Renal pelvis (tissue), 1 donor: ENCODE measurements at regions not wholly inside any gene's neighbourhood (a gene's known extent, or its start where the extent isn't known, plus 50 kb on each side); places are given as distances from the start of the nearest gene placed in this dataset.
"Not testable (repeated sequence)": the region's sequence is repeated elsewhere in the genome, so short reads cannot be mapped to it uniquely, and the experiment has no call there.

Source experiments
- DNase-seq: peaks from one replicate; pipeline ENCODE4 v3.0.0-alpha.2; 2013

- DNase-seq, result no peak
Measured at GRCh38 chr9:38255599-38255998, 136.9 kb upstream of the ALDH1B1 start.

GRCh38 chr9:38254756-38255155, 137.7 kb upstream of the ALDH1B1 start:
- DNase-seq, result no peak

GRCh38 chr9:38254151-38254550, 138.4 kb upstream of the ALDH1B1 start:
- no peak for DNase-seq

- DNase-seq, result no peak
Measured at GRCh38 chr9:38253200-38253599, 139.3 kb upstream of the ALDH1B1 start.

- DNase-seq, result no peak
Measured at GRCh38 chr9:38251036-38251860, 141.3 kb upstream of the ALDH1B1 start.

- DNase-seq, result no peak
Measured at GRCh38 chr9:38250279-38251035, 142.0 kb upstream of the ALDH1B1 start.

- no peak for DNase-seq
Measured at GRCh38 chr9:38249587-38250210, 142.8 kb upstream of the ALDH1B1 start.

- no peak for DNase-seq
Measured at GRCh38 chr9:38249049-38249448, 143.5 kb upstream of the ALDH1B1 start.

GRCh38 chr9:38246833-38247232, 145.7 kb upstream of the ALDH1B1 start:
- DNase-seq, result no peak

GRCh38 chr9:38244971-38245370, 147.5 kb upstream of the ALDH1B1 start:
- no peak for DNase-seq

- no peak for DNase-seq
Measured at GRCh38 chr9:38243993-38244392, 148.5 kb upstream of the ALDH1B1 start.

GRCh38 chr9:38242151-38242550, 150.4 kb upstream of the ALDH1B1 start:
- DNase-seq, result not testable (repeated sequence)

GRCh38 chr9:38240051-38240450, 152.5 kb upstream of the ALDH1B1 start:
- no peak for DNase-seq

GRCh38 chr9:38235244-38235643, 157.3 kb upstream of the ALDH1B1 start:
- no peak for DNase-seq

- no peak for DNase-seq
Measured at GRCh38 chr9:38234479-38235170, 157.9 kb upstream of the ALDH1B1 start.

- no peak for DNase-seq
Measured at GRCh38 chr9:38233796-38234355, 158.6 kb upstream of the ALDH1B1 start.

- DNase-seq, result no peak
Measured at GRCh38 chr9:38233343-38233742, 159.2 kb upstream of the ALDH1B1 start.

GRCh38 chr9:38232895-38233294, 159.6 kb upstream of the ALDH1B1 start:
- DNase-seq, result no peak

GRCh38 chr9:38229504-38230155, 160.6 kb upstream of the SHB start:
- no peak for DNase-seq

- peak; percentile 33 for DNase-seq
Measured at GRCh38 chr9:38229104-38229500, 160.1 kb upstream of the SHB start.
